GM12878 (cell line): ENCODE measurements at regions not wholly inside any gene's neighbourhood (a gene's known extent, or its start where the extent isn't known, plus 50 kb on each side); places are given as distances from the start of the nearest gene placed in this dataset.

Experiments used
- ATAC-seq: fragments of 200-7000 bp; cut with Tn5 transposase; 3 replicates; pipeline ENCODE4 v1.9.1; 2020; ENCODE audit warnings: mild to moderate bottlenecking, moderate library complexity
- BruUV-seq: library from RNA; stranded (reverse); fragments of 400-500 nt; replicated peaks from 2 replicates; lab custom pipeline; 2021; lab: Mats Ljungman, UMichigan
- CTCF ChIA-PET: fragments of 300-600 bp; sonication (Branson Sonifier 250); formaldehyde crosslinking; extraction: SDS; loops from one replicate; lab custom pipeline; 2021; ENCODE audit warnings: inconsistent platforms; lab: Yijun Ruan, JAX
- POLR2A ChIA-PET: fragments of 350-600 bp; formaldehyde crosslinking; extraction: SDS; loops from one replicate; lab custom pipeline; 2021; ENCODE audit warnings: inconsistent platforms; lab: Charles Lee
- RAD21 ChIA-PET: fragments of 300-600 bp; sonication (Branson Sonifier 250); formaldehyde crosslinking; loops from one replicate; lab custom pipeline; 2023; ENCODE audit warnings: antibody characterized with exemption; ENCODE audit not compliant: unreplicated experiment; lab: Charles Lee
- SMC1A ChIA-PET: fragments of 300-600 bp; sonication (Branson Sonifier 250); formaldehyde crosslinking; loops from one replicate; lab custom pipeline; 2023; ENCODE audit not compliant: unreplicated experiment, uncharacterized antibody; lab: Charles Lee
- DNase-seq: peaks from one replicate; pipeline ENCODE4 v3.0.0-alpha.2; 2011; ENCODE audit warnings: low read depth, low spot score
- FAIRE-seq: peaks from 3 replicates; lab custom pipeline; 2011; peaks lifted over from hg19 to GRCh38; lab: Jason Lieb, UNC
- H2AFZ ChIP-seq: 2 replicates; pipeline ENCODE4 v1.6.0; 2011; ENCODE audit warnings: low read depth, low read length, control low read depth; ENCODE audit not compliant: control insufficient read depth
- H3K27ac ChIP-seq: 2 replicates; pipeline ENCODE4 v1.5.1; 2011; ENCODE audit warnings: control low read depth; ENCODE audit not compliant: control insufficient read depth, insufficient read depth
- H3K27me3 ChIP-seq, 2 experiments: replicated peaks in 1 of 2; 2 replicates each; pipeline versions ENCODE4 v1.6.0 to v1.6.1; 2011; ENCODE audit warnings: low read length in 1 of 2; ENCODE audit not compliant: control insufficient read depth in 2 of 2, insufficient read depth in 2 of 2
- H3K36me3 ChIP-seq, 2 experiments: 2 replicates each; pipeline ENCODE4 v1.5.1; 2011; ENCODE audit warnings: low read length in 1 of 2; ENCODE audit not compliant: control insufficient read depth in 2 of 2, insufficient read depth in 2 of 2
- H3K4me1 ChIP-seq: 2 replicates; pipeline ENCODE4 v1.6.1; 2011; ENCODE audit warnings: mild to moderate bottlenecking, low read length, moderate library complexity, mixed read lengths; ENCODE audit not compliant: control insufficient read depth, insufficient read depth
- H3K4me2 ChIP-seq: 2 replicates; pipeline ENCODE4 v1.6.0; 2011; ENCODE audit warnings: control low read depth; ENCODE audit not compliant: control insufficient read depth, insufficient read depth
- H3K4me3 ChIP-seq: fragments of 200-600 bp; sonication (generic); 2 replicates; pipeline ENCODE4 v1.5.1; 2016
- H3K79me2 ChIP-seq: 2 replicates; pipeline ENCODE4 v1.6.0; 2011; ENCODE audit warnings: low read length; ENCODE audit not compliant: control insufficient read depth, insufficient read depth
- H3K9ac ChIP-seq: 2 replicates; pipeline ENCODE4 v1.8.0; 2011; ENCODE audit warnings: low read length, control low read depth, mixed read lengths; ENCODE audit not compliant: control insufficient read depth, insufficient read depth
- H3K9me3 ChIP-seq: replicated peaks from 3 replicates; pipeline ENCODE4 v1.5.1; 2011; ENCODE audit warnings: mild to moderate bottlenecking, low read length; ENCODE audit not compliant: control insufficient read depth, insufficient read depth
- H4K20me1 ChIP-seq: 2 replicates; pipeline ENCODE4 v1.6.0; 2011; ENCODE audit not compliant: control insufficient read depth, insufficient read depth
- BCL3 ChIP-seq: IDR thresholded peaks from 2 replicates; pipeline ENCODE4 v1.6.1; 2011; ENCODE audit warnings: borderline replicate concordance, low read depth, mild to moderate bottlenecking, moderate library complexity, low read length; ENCODE audit not compliant: insufficient read depth, poor library complexity, severe bottlenecking
- RFX5 ChIP-seq: IDR thresholded peaks from 2 replicates; pipeline ENCODE4 v1.6.1; 2011; ENCODE audit warnings: low read depth, low read length, improper control_type of control experiment
- SMAD5 ChIP-seq: IDR thresholded peaks from 2 replicates; pipeline ENCODE4 v1.6.1; 2016; ENCODE audit warnings: antibody characterized with exemption, low read depth
- SMARCA5 ChIP-seq: fragments of 450-650 bp; IDR thresholded peaks from 2 replicates; pipeline ENCODE4 v1.6.1; 2017; ENCODE audit warnings: mild to moderate bottlenecking
- SUPT20H ChIP-seq: IDR thresholded peaks from 2 replicates; pipeline ENCODE4 v1.6.1; 2011; ENCODE audit warnings: low read depth, mild to moderate bottlenecking, low read length, moderate library complexity, borderline replicate concordance; ENCODE audit not compliant: control insufficient read depth
- TCF3 ChIP-seq: IDR thresholded peaks from 2 replicates; pipeline ENCODE4 v1.6.1; 2012; ENCODE audit warnings: low read depth, mild to moderate bottlenecking, low read length, borderline replicate concordance; ENCODE audit not compliant: insufficient read depth
- YBX1 ChIP-seq: fragments of 450-650 bp; IDR thresholded peaks from 2 replicates; pipeline ENCODE4 v1.6.1; 2016; ENCODE audit warnings: antibody characterized with exemption
- ZNF384 ChIP-seq: IDR thresholded peaks from 2 replicates; pipeline ENCODE4 v1.6.1; 2012; ENCODE audit warnings: low read depth, mild to moderate bottlenecking, low read length, improper control_type of control experiment, borderline replicate concordance
- ZZZ3 ChIP-seq: IDR thresholded peaks from 2 replicates; pipeline ENCODE4 v1.6.1; 2011; ENCODE audit warnings: low read depth; ENCODE audit not compliant: control insufficient read depth, insufficient read length
- WGBS: methylation state at CpG from one replicate; pipeline ENCODE4 v1.1.6; 2016; ENCODE audit warnings: low lambda C conversion rate; ENCODE audit not compliant: insufficient replicate concordance, insufficient coverage; ENCODE audit errors: missing lambda C conversion rate; 5-methylcytosine and 5-hydroxymethylcytosine counted together
- in situ Hi-C: fragments of 300-500 bp; cut with MboI; formaldehyde crosslinking; loops from 9 replicates; pipeline ENCODE4 v1.14.3; 2018; ENCODE audit warnings: mixed read lengths
- intact Hi-C: fragments of 100-400 bp; cut with micrococcal nuclease; formaldehyde crosslinking; loops from one replicate; pipeline ENCODE4 v1.14.2; 2022; ENCODE audit not compliant: unreplicated experiment

GRCh38 chr4:37051866-37052265 is 192.7 kb upstream of the NWD2 start:
- no peak for ATAC-seq
- Histone ChIP-seq H3K4me3 (no peak overlapping the region), H3K27me3 (no peaks in the 10 kb centered on the region; a peak in 1 of 4 replicates), H3K27ac (no peak overlapping the region), H3K9ac (no peak overlapping the region), H3K9me3 (no peaks in the 10 kb centered on the region), H2AFZ (no peak overlapping the region), H3K79me2 (no peaks in the 10 kb centered on the region), H4K20me1 (no peaks in the 10 kb centered on the region), H3K4me2 (no peak overlapping the region), H3K36me3 (no peaks in the 10 kb centered on the region), H3K4me1 (no peaks in the 10 kb centered on the region)
- ChIA-PET POLR2A (no interaction called here), RAD21 (interaction anchor here (1.1 kb wide), 1 partner anchor 8 kb away, joined by 3 read pairs; no protein-coding TSS in a partner anchor), SMC1A (interaction anchor here (1.0 to 1.5 kb wide), 3 partner anchors 13 to 24 kb away, joined by 3 to 5 read pairs (median 3); no protein-coding TSS in a partner anchor), CTCF (interaction anchor here (0.8 to 2.7 kb wide), 3 partner anchors 8 to 16 kb away, joined by 3 to 9 read pairs (median 3); no protein-coding TSS in a partner anchor)
- no peak for DNase-seq
- BruUV-seq, result no TSS peak
- intact Hi-C loops, result no loop called here
- in situ Hi-C loops, result no loop called here
- FAIRE-seq, result no peak
- no peak for TF ChIP-seq RFX5
- no peak for TF ChIP-seq ZZZ3
- TF ChIP-seq TCF3, result no peak
- TF ChIP-seq SMAD5, result no peak
- no peak for TF ChIP-seq YBX1
- WGBS, result 2% methylated on average over 2 of the region's 2 CpGs

GRCh38 chr4:37054531-37055077 is 189.9 kb upstream of the NWD2 start:
- no peak for FAIRE-seq
- Histone ChIP-seq H3K4me1 (no peaks in the 10 kb centered on the region), H3K79me2 (no peaks in the 10 kb centered on the region)
- CTCF ChIA-PET, result no interaction called here
- intact Hi-C loops, result no loop called here
- no peak for TF ChIP-seq BCL3
- TF ChIP-seq ZNF384, result no peak
- TF ChIP-seq SMARCA5, result no peak
- TF ChIP-seq SUPT20H, result no peak
- TF ChIP-seq, all 136 proteins: peak for 0
- SMC1A ChIA-PET, result no interaction called here
- Histone ChIP-seq H3K27ac (no peak overlapping the region), H3K27me3 (no peaks in the 10 kb centered on the region), H3K36me3 (no peaks in the 10 kb centered on the region), H3K4me2 (no peak overlapping the region), H3K4me3 (no peak overlapping the region), H2AFZ (no peak overlapping the region), H4K20me1 (no peaks in the 10 kb centered on the region), H3K9me3 (no peaks in the 10 kb centered on the region), H3K9ac (no peak overlapping the region)
- no TSS peak for BruUV-seq
- POLR2A ChIA-PET, result no interaction called here
- WGBS, result 62% methylated on average over 4 of the region's 4 CpGs
- in situ Hi-C loops, result no loop called here
- DNase-seq (no peak), ATAC-seq (no peak)
- RAD21 ChIA-PET, result no interaction called here
